ENCODE measurements at regions not wholly inside any gene's neighbourhood (a gene's known extent, or its start where the extent isn't known, plus 50 kb on each side); places are given as distances from the start of the nearest gene placed in this dataset.
"Not testable (repeated sequence)": the region's sequence is repeated elsewhere in the genome, so short reads cannot be mapped to it uniquely, and the experiment has no call there.

- no peak for DNase-seq (ENCODE audit: low read depth in 3 of 3)
These were observed 53.1 kb upstream of the STK39 start for GRCh38 chr2:168300460-168300859.

GRCh38 chr2:168304024-168304681, 56.8 kb upstream of the STK39 start:
- no peak for DNase-seq (ENCODE audit: low read depth in 3 of 3)

- DNase-seq (ENCODE audit: low read depth in 3 of 3): no peak
These were observed 60.0 kb upstream of the STK39 start for GRCh38 chr2:168307379-168307778.

- DNase-seq (ENCODE audit: low read depth in 3 of 3): no peak
These were observed 63.2 kb upstream of the STK39 start for GRCh38 chr2:168310580-168310979.

- no peak for DNase-seq (ENCODE audit: low read depth in 3 of 3)
These were observed 64.0 kb upstream of the STK39 start for GRCh38 chr2:168311261-168311910.

- no peak for DNase-seq (ENCODE audit: low read depth in 3 of 3)
These were observed 64.8 kb upstream of the STK39 start for GRCh38 chr2:168312036-168312822.

GRCh38 chr2:168314236-168314635, 66.8 kb upstream of the STK39 start:
- DNase-seq (ENCODE audit: low read depth in 3 of 3): no peak

- no peak for DNase-seq (ENCODE audit: low read depth in 3 of 3)
These were observed 68.1 kb upstream of the STK39 start for GRCh38 chr2:168315331-168316072.

GRCh38 chr2:168316073-168316440, 68.7 kb upstream of the STK39 start:
- no peak for DNase-seq (ENCODE audit: low read depth in 3 of 3)

- no peak for DNase-seq (ENCODE audit: low read depth in 3 of 3)
These were observed 69.9 kb upstream of the STK39 start for GRCh38 chr2:168317282-168317681.

GRCh38 chr2:168320267-168320666, 72.9 kb upstream of the STK39 start:
- DNase-seq (ENCODE audit: low read depth in 3 of 3): no peak

- no peak for DNase-seq (ENCODE audit: low read depth in 3 of 3)
These were observed 75.1 kb upstream of the STK39 start for GRCh38 chr2:168322325-168323007.

- no peak for DNase-seq (ENCODE audit: low read depth in 3 of 3)
These were observed 76.2 kb upstream of the STK39 start for GRCh38 chr2:168323529-168324021.

GRCh38 chr2:168326572-168326971, 79.2 kb upstream of the STK39 start:
- DNase-seq (ENCODE audit: low read depth in 3 of 3): no peak

- no peak for DNase-seq (ENCODE audit: low read depth in 3 of 3)
These were observed 79.9 kb upstream of the STK39 start for GRCh38 chr2:168327328-168327727.

- DNase-seq (ENCODE audit: low read depth in 3 of 3): no peak
These were observed 81.0 kb upstream of the STK39 start for GRCh38 chr2:168328421-168328820.

GRCh38 chr2:168330624-168331423, 83.4 kb upstream of the STK39 start:
- no peak for DNase-seq (ENCODE audit: low read depth in 3 of 3)

GRCh38 chr2:168335254-168335653, 87.9 kb upstream of the STK39 start:
- not testable (repeated sequence) for DNase-seq (ENCODE audit: low read depth in 3 of 3)

- peak; percentile 21 to 53 (median 31) for DNase-seq (ENCODE audit: low read depth in 3 of 3)
These were observed 89.5 kb upstream of the STK39 start for GRCh38 chr2:168336786-168337388.

- DNase-seq (ENCODE audit: low read depth in 3 of 3): no peak
These were observed 90.9 kb upstream of the STK39 start for GRCh38 chr2:168338292-168338691.

Measured in stimulated activated CD4-positive, alpha-beta T cell treated with anti-CD3 and anti-CD28 coated beads, TNF-alpha, amount 100 ng/mL, for 24 hours (primary cell).